ENCODE measurements at regions not wholly inside any gene's neighbourhood (a gene's known extent, or its start where the extent isn't known, plus 50 kb on each side); places are given as distances from the start of the nearest gene placed in this dataset.

DNA sequence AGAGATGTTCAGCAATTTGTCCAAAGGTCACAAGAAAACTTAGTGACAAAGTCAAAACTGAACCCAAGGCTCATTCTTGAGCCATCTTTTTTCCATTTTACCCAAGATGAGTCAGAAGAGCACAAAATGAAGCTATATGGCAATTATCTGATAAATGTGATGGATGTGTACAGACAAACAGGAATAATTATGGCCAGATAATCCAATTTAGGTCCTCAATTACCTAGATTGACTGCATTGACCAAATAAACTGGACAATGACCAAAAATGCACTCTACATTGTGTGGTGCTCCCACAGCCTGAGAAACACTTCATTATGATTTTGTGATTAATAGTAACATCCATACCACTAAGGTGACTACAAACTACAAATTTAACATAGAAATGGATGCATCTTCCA is 1105.8 kb downstream of the IGSF11 start:
- Histone ChIP-seq H3K27ac (no peak overlapping the region), H3K27me3 (no peaks in the 10 kb centered on the region), H3K9me3 (no peaks in the 10 kb centered on the region), H3K4me3 (no peak overlapping the region), H3K4me1 (peaks cover 0 to 6% (median 2%) of the 10 kb centered on the region in 4 donors), H3K36me3 (no peaks in the 10 kb centered on the region)
- TF ChIP-seq POLR2A (IDR thresholded peaks at IDR 0.05) (no peak), POLR2AphosphoS5 (IDR thresholded peaks at IDR 0.05) (no peak), EP300 (IDR thresholded peaks at IDR 0.05; ENCODE audit: low read depth) (no peak), CTCF (IDR thresholded peaks at IDR 0.05) (no peak)
- in situ Hi-C loops (cut with MboI; ENCODE audit: low pct_ligation_motif_present in 1 of 4, low pct_unique_long_range_greater_than_20kb in 1 of 4, low sequenced_read_pairs in 3 of 4) (no loop called here), intact Hi-C loops (cut with DNase I; ENCODE audit: low total_unique reads) (loop anchor here (10.0 kb wide), 1 partner anchor 556 kb away; no protein-coding TSS in a partner anchor)
- no peak for DNase-seq

DNA sequence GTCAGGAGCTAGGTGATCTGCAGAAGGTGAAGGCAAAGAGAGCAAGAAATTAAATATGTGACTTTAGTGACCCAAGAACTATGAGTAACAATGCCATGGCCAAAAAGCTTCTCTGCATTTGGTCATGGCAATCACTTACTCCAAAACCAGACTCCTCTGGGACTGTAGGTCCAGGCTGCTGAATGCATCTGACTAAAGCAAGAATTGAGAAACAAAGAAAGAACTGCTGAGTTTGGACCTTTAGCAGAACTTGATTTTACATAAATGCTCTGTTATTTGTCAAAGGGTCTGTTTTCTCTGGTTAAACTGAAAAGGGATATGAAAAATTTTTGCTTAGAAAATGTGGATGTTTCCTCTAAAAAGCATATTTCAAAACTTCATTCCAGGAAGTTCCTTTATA is 1102.2 kb downstream of the IGSF11 start:
- no peaks in the 10 kb centered on the region for H3K9me3 ChIP-seq
- H3K27ac ChIP-seq = no peak overlapping the region
- in situ Hi-C loops (cut with MboI; ENCODE audit: low pct_ligation_motif_present in 1 of 4, low pct_unique_long_range_greater_than_20kb in 1 of 4, low sequenced_read_pairs in 3 of 4) (no loop called here), intact Hi-C loops (cut with DNase I; ENCODE audit: low total_unique reads) (no loop called here)
- H3K4me3 ChIP-seq = no peak overlapping the region
- H3K27me3 ChIP-seq = no peaks in the 10 kb centered on the region
- peaks cover 0 to 2% (median under 1%) of the 10 kb centered on the region in 4 donors for H3K4me1 ChIP-seq
- TF ChIP-seq POLR2AphosphoS5 (IDR thresholded peaks at IDR 0.05) (no peak), POLR2A (IDR thresholded peaks at IDR 0.05) (no peak), EP300 (IDR thresholded peaks at IDR 0.05; ENCODE audit: low read depth) (no peak), CTCF (IDR thresholded peaks at IDR 0.05) (no peak)
- DNase-seq = no peak
- no peaks in the 10 kb centered on the region for H3K36me3 ChIP-seq

GRCh38 chr3:117936159-117936558 is 1098.5 kb downstream of the IGSF11 start:
- H3K27me3 ChIP-seq = no peaks in the 10 kb centered on the region
- intact Hi-C loops (cut with DNase I; ENCODE audit: low total_unique reads) = no loop called here
- in situ Hi-C loops (cut with MboI; ENCODE audit: low pct_ligation_motif_present in 1 of 4, low pct_unique_long_range_greater_than_20kb in 1 of 4, low sequenced_read_pairs in 3 of 4) = no loop called here
- H3K9me3 ChIP-seq = no peaks in the 10 kb centered on the region
- 51 to 85% methylated on average over 2 to 4 of the region's 4 CpGs for WGBS, 2 donors (ENCODE audit: low coverage in 1 of 2)
- no peak for DNase-seq
- H3K4me3 ChIP-seq = no peak overlapping the region
- no peak overlapping the region for H3K27ac ChIP-seq
- no peak for TF ChIP-seq POLR2AphosphoS5 (IDR thresholded peaks at IDR 0.05)
- no peak for TF ChIP-seq POLR2A (IDR thresholded peaks at IDR 0.05)
- no peak for TF ChIP-seq EP300 (IDR thresholded peaks at IDR 0.05; ENCODE audit: low read depth)
- TF ChIP-seq CTCF (IDR thresholded peaks at IDR 0.05) = no peak
- H3K36me3 ChIP-seq = no peaks in the 10 kb centered on the region
- H3K4me1 ChIP-seq = peaks cover 0 to 5% (median 0%) of the 10 kb centered on the region in 4 donors

DNA sequence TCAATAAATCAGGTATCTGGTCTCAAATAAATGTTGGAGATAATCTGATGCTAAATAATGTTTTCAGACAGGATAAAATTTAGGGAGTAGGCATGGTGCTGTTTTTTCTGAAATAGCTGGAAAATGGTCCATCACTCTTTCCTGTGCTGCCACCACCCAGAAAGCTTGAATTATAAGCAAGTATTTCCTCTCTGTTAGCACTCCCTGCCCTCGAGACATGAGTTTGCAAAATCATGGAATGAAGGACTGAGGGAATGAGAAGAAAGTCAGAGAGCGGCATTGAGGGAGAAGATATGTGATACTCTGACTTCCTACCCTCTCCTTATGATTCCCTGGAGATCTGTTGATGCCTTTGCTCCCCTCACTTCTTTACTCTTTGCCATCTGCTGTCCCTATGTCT is 1095.7 kb downstream of the IGSF11 start:
- 86 to 87% methylated on average over 2 of the region's 2 CpGs for WGBS, 2 donors (ENCODE audit: low coverage in 1 of 2)
- Histone ChIP-seq H3K27ac (no peak overlapping the region), H3K27me3 (no peaks in the 10 kb centered on the region), H3K4me1 (peaks cover 0 to 11% (median 0%) of the 10 kb centered on the region in 4 donors), H3K9me3 (no peaks in the 10 kb centered on the region), H3K36me3 (no peaks in the 10 kb centered on the region), H3K4me3 (no peak overlapping the region)
- intact Hi-C loops (cut with DNase I; ENCODE audit: low total_unique reads) = no loop called here
- TF ChIP-seq POLR2AphosphoS5 (IDR thresholded peaks at IDR 0.05) = no peak
- no peak for TF ChIP-seq EP300 (IDR thresholded peaks at IDR 0.05; ENCODE audit: low read depth)
- no peak for TF ChIP-seq CTCF (IDR thresholded peaks at IDR 0.05)
- TF ChIP-seq POLR2A (IDR thresholded peaks at IDR 0.05) = no peak
- in situ Hi-C loops (cut with MboI; ENCODE audit: low pct_ligation_motif_present in 1 of 4, low pct_unique_long_range_greater_than_20kb in 1 of 4, low sequenced_read_pairs in 3 of 4) = no loop called here
- no peak for DNase-seq

Data from transverse colon (tissue), 4 donors.